ENCODE measurements at regions not wholly inside any gene's neighbourhood (a gene's known extent, or its start where the extent isn't known, plus 50 kb on each side); places are given as distances from the start of the nearest gene placed in this dataset.
A peak's percentile ranks its signal among the peaks of the same experiment; 100 is the strongest.

DNA sequence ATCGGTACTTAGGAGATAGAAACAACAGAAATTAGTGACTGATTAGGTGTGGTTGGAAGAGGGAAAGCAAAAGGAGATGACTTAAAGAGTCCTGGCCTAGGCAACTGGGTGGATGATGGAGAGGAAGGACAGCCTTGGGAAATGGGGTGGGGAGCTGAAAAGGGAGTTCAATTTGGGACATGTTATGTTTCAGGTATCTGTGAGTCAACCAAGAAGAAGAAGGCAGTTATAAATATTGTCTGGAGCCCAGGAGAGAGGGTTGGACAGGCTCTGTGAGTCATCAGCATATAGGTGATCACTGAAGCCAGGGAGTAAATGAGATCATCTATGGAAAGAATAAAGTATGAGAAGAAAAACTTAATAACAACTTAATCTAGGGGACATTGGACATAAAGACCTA lies 357.7 kb downstream of the NPR3 start:
- TF ChIP-seq, protein P1, sequence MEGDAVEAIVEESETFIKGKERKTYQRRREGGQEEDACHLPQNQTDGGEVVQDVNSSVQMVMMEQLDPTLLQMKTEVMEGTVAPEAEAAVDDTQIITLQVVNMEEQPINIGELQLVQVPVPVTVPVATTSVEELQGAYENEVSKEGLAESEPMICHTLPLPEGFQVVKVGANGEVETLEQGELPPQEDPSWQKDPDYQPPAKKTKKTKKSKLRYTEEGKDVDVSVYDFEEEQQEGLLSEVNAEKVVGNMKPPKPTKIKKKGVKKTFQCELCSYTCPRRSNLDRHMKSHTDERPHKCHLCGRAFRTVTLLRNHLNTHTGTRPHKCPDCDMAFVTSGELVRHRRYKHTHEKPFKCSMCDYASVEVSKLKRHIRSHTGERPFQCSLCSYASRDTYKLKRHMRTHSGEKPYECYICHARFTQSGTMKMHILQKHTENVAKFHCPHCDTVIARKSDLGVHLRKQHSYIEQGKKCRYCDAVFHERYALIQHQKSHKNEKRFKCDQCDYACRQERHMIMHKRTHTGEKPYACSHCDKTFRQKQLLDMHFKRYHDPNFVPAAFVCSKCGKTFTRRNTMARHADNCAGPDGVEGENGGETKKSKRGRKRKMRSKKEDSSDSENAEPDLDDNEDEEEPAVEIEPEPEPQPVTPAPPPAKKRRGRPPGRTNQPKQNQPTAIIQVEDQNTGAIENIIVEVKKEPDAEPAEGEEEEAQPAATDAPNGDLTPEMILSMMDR (IDR thresholded peaks at IDR 0.05), result no peak
- TF ChIP-seq POLR2AphosphoS5 (IDR thresholded peaks at IDR 0.05; ENCODE audit: insufficient read depth in 1 of 2, low read depth in 1 of 2) (peak in 1 of 2 donors; percentile 37), POLR2A (IDR thresholded peaks at IDR 0.05) (no peak)

Data from vagina (tissue), 2 donors.